ENCODE measurements at regions not wholly inside any gene's neighbourhood (a gene's known extent, or its start where the extent isn't known, plus 50 kb on each side); places are given as distances from the start of the nearest gene placed in this dataset.

- CTCF ChIA-PET, result no interaction called here
- POLR2A ChIA-PET, result interaction anchor here (0.9 kb wide), 1 partner anchor 93 kb away, joined by 3 read pairs; no protein-coding TSS in a partner anchor
- Mint-ChIP-seq H3K36me3 (ENCODE audit: low read depth) (no peaks in the 10 kb centered on the region), H3K27me3 (no peaks in the 10 kb centered on the region), H3K9me3 (peaks cover 2% of the 10 kb centered on the region), H3K27ac (no peak overlapping the region), H3K4me3 (no peak overlapping the region), H3K4me1 (ENCODE audit: low read depth) (no peaks in the 10 kb centered on the region)
- ATAC-seq (no peak), DNase-seq (no peak)
- intact Hi-C loops (cut with micrococcal nuclease), result no loop called here
- TF ChIP-seq, protein P1, sequence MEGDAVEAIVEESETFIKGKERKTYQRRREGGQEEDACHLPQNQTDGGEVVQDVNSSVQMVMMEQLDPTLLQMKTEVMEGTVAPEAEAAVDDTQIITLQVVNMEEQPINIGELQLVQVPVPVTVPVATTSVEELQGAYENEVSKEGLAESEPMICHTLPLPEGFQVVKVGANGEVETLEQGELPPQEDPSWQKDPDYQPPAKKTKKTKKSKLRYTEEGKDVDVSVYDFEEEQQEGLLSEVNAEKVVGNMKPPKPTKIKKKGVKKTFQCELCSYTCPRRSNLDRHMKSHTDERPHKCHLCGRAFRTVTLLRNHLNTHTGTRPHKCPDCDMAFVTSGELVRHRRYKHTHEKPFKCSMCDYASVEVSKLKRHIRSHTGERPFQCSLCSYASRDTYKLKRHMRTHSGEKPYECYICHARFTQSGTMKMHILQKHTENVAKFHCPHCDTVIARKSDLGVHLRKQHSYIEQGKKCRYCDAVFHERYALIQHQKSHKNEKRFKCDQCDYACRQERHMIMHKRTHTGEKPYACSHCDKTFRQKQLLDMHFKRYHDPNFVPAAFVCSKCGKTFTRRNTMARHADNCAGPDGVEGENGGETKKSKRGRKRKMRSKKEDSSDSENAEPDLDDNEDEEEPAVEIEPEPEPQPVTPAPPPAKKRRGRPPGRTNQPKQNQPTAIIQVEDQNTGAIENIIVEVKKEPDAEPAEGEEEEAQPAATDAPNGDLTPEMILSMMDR (IDR thresholded peaks at IDR 0.05), result no peak
Measured at GRCh38 chr2:52916981-52917380, 850.6 kb upstream of the CHAC2 start.

DNA sequence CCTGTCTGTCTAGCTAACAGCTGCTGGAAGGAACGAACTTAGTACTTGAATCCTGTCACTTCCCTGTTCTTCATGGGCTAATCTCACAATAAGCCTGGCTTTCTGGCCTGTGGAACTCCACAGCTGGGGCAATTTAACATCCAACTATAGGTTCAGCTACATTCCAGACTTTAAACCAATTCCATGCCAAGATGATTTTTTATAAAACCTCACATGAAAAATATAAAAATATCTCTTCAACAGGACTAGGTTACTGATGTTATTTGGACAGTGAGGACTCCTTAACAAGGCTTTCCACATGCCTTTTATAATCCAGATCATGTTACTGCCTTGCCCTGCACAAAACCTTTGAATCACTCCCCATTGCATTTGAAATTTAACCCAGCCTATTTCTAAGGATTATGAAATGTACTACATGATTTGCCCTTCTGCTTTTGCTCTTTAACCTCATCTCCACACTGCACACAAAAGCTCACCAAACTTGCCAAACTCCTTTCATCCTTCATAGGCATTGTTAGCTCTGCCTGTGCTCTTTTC, 863.2 kb upstream of the CHAC2 start:
- TF ChIP-seq, protein P1 (IDR thresholded peaks at IDR 0.05), result no peak
- ChIA-PET POLR2A (no interaction called here), CTCF (no interaction called here)
- Mint-ChIP-seq H3K36me3 (ENCODE audit: low read depth) (no peaks in the 10 kb centered on the region), H3K4me1 (ENCODE audit: low read depth) (no peaks in the 10 kb centered on the region), H3K9me3 (peaks cover 21% of the 10 kb centered on the region), H3K27me3 (no peaks in the 10 kb centered on the region), H3K27ac (no peak overlapping the region), H3K4me3 (no peak overlapping the region)
- ATAC-seq, result no peak
- intact Hi-C loops (cut with micrococcal nuclease), result no loop called here
- DNase-seq, result no peak

DNA sequence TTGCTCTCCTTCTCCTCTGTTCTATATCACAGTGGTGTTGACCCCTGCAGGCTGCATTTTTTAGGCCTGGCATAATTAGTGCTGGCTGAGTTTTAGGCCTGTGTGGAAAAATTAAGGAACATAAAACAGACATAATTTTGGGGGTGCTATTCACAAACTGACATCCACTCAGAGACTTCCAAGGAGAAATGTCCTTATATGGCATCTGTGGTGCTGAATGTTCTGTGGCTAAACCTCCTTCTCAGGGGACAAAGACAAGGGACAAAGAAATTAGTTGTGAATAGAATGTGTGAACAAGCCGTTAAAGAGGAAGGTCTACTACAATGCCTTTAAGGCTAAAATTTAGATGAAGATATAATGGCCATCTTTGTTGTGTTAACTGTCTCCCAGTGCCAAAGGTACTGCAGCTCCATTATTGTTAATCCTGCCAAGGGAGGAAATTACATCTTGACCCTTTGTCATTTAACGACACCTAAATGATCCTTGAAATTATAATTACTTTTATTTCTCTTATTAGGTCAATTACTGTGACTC, 870.0 kb upstream of the CHAC2 start:
- Mint-ChIP-seq H3K27me3 (no peaks in the 10 kb centered on the region), H3K36me3 (ENCODE audit: low read depth) (no peaks in the 10 kb centered on the region), H3K4me3 (no peak overlapping the region), H3K4me1 (ENCODE audit: low read depth) (no peaks in the 10 kb centered on the region), H3K9me3 (peaks cover 13% of the 10 kb centered on the region), H3K27ac (no peak overlapping the region)
- ChIA-PET POLR2A (no interaction called here), CTCF (no interaction called here)
- TF ChIP-seq, protein P1 (IDR thresholded peaks at IDR 0.05), result no peak
- DNase-seq (no peak), ATAC-seq (no peak)
- intact Hi-C loops (cut with micrococcal nuclease), result no loop called here

DNA sequence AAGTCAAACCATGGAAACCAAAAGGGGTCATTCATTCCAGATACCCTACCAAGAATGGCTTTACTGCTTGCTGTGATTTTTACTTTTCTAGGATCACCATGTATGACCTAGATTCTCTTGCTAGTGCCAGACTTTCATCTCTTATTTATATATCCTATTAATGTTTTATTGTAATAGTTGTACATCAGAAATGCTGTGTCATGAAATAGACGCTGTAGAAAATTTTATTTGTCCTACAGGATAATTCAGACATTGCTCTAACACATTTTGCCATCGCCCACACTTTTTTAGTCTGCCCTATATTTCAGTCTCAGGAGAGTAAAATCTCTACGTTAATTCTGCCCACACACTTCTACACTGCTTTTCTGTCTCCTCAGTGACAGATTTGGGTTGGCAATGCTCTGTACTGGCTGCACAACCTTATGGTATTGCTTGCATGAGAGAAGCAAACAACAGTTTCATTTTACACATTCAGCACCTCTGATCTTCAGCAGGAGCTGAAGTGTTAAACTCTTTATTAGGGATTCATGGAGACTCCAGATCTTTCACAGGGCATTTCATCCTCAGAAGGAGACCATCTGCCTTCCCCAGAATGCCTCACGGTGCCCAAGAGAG, 871.8 kb upstream of the CHAC2 start:
- POLR2A ChIA-PET, result no interaction called here
- Mint-ChIP-seq H3K4me1 (ENCODE audit: low read depth) (no peaks in the 10 kb centered on the region), H3K4me3 (no peak overlapping the region), H3K9me3 (peaks cover 12% of the 10 kb centered on the region), H3K36me3 (ENCODE audit: low read depth) (no peaks in the 10 kb centered on the region), H3K27me3 (no peaks in the 10 kb centered on the region), H3K27ac (no peak overlapping the region)
- DNase-seq (no peak), ATAC-seq (no peak)
- CTCF ChIA-PET, result no interaction called here
- intact Hi-C loops (cut with micrococcal nuclease), result no loop called here
- TF ChIP-seq, protein P1 (IDR thresholded peaks at IDR 0.05), result no peak

- DNase-seq, result no peak
- TF ChIP-seq, protein P1 (IDR thresholded peaks at IDR 0.05), result no peak
- CTCF ChIA-PET, result no interaction called here
- ATAC-seq, result no peak
- Mint-ChIP-seq H3K27ac (no peak overlapping the region), H3K4me3 (no peak overlapping the region), H3K4me1 (ENCODE audit: low read depth) (no peaks in the 10 kb centered on the region), H3K9me3 (no peaks in the 10 kb centered on the region), H3K36me3 (ENCODE audit: low read depth) (no peaks in the 10 kb centered on the region), H3K27me3 (no peaks in the 10 kb centered on the region)
- intact Hi-C loops (cut with micrococcal nuclease), result no loop called here
- POLR2A ChIA-PET, result no interaction called here
Measured at GRCh38 chr2:52886556-52886955, 881.0 kb upstream of the CHAC2 start.
